Stimulated activated CD4-positive, alpha-beta T cell treated with anti-CD3 and anti-CD28 coated beads, Interleukin-12 subunit alpha, Interleukin-12 subunit beta, amount 100 ng/mL, for 24 hours (primary cell): ENCODE measurements at regions not wholly inside any gene's neighbourhood (a gene's known extent, or its start where the extent isn't known, plus 50 kb on each side); places are given as distances from the start of the nearest gene placed in this dataset.

Experiments used
- DNase-seq, 2 experiments: peaks; one replicate each; pipeline ENCODE4 v3.0.0-alpha.2; 2020; ENCODE audit warnings: low read depth in 2 of 2

GRCh38 chr7:94231305-94231704 lies 163.4 kb upstream of the COL1A2 start:
- DNase-seq = no peak

GRCh38 chr7:94236960-94237359 lies 157.7 kb upstream of the COL1A2 start:
- DNase-seq = no peak

- DNase-seq = no peak
These were observed 157.3 kb upstream of the COL1A2 start for GRCh38 chr7:94237417-94237816.

GRCh38 chr7:94239661-94240234 lies 154.9 kb upstream of the COL1A2 start:
- DNase-seq = no peak

GRCh38 chr7:94240902-94241301 lies 153.8 kb upstream of the COL1A2 start:
- no peak for DNase-seq

- DNase-seq = no peak
These were observed 153.2 kb upstream of the COL1A2 start for GRCh38 chr7:94241402-94241925.

- no peak for DNase-seq
These were observed 151.5 kb upstream of the COL1A2 start for GRCh38 chr7:94243066-94243711.

- DNase-seq = no peak
These were observed 149.9 kb upstream of the COL1A2 start for GRCh38 chr7:94244760-94245159.

GRCh38 chr7:94245500-94245899 lies 149.2 kb upstream of the COL1A2 start:
- no peak for DNase-seq

- no peak for DNase-seq
These were observed 146.7 kb upstream of the COL1A2 start for GRCh38 chr7:94247970-94248369.

- no peak for DNase-seq
These were observed 145.1 kb upstream of the COL1A2 start for GRCh38 chr7:94249631-94250030.

GRCh38 chr7:94250124-94250523 lies 144.6 kb upstream of the COL1A2 start:
- DNase-seq = no peak

- no peak for DNase-seq
These were observed 143.7 kb upstream of the COL1A2 start for GRCh38 chr7:94250987-94251386.

- DNase-seq = no peak
These were observed 142.6 kb upstream of the COL1A2 start for GRCh38 chr7:94252124-94252523.

GRCh38 chr7:94252971-94253370 lies 141.7 kb upstream of the COL1A2 start:
- DNase-seq = no peak

GRCh38 chr7:94253686-94254085 lies 141.0 kb upstream of the COL1A2 start:
- DNase-seq = no peak

- DNase-seq = no peak
These were observed 136.0 kb upstream of the COL1A2 start for GRCh38 chr7:94258418-94259300.

- DNase-seq = no peak
These were observed 133.6 kb upstream of the COL1A2 start for GRCh38 chr7:94261067-94261466.

- no peak for DNase-seq
These were observed 129.9 kb upstream of the COL1A2 start for GRCh38 chr7:94264756-94265155.

- no peak for DNase-seq
These were observed 129.2 kb upstream of the COL1A2 start for GRCh38 chr7:94265456-94265855.

- DNase-seq = no peak
These were observed 128.5 kb upstream of the COL1A2 start for GRCh38 chr7:94266238-94266644.

GRCh38 chr7:94270772-94271171 lies 123.9 kb upstream of the COL1A2 start:
- DNase-seq = no peak
